Renal cortical epithelial cell (primary cell): ENCODE measurements at regions not wholly inside any gene's neighbourhood (a gene's known extent, or its start where the extent isn't known, plus 50 kb on each side); places are given as distances from the start of the nearest gene placed in this dataset.
"Not testable (repeated sequence)": the region's sequence is repeated elsewhere in the genome, so short reads cannot be mapped to it uniquely, and the experiment has no call there.

Experiments used
- DNase-seq: peaks from one replicate; pipeline ENCODE4 v3.0.0-alpha.2; 2011; ENCODE audit warnings: low read depth

DNA sequence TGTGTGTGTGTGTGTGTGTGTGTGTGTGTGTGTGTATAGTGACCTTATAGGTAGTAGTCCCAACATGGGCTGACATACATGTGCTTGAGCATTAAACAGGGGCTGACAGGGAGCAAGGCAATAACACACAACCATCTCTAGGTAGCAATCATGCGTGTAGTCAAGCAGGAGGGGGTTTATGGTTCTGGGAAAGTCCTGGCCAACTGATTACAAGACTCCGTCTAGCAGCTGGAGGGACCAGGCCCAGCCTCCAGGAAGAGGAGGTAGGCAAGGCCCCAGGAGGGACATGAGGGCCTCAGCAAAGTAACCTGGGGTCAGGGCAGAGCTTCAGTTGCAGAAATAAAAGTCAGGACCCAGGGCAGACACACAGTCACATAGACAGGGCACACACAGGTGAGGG lies 60.6 kb upstream of the E2F3 start:
- no peak for DNase-seq

GRCh38 chr6:20341564-20341963 lies 60.1 kb upstream of the E2F3 start:
- DNase-seq, result no peak

DNA sequence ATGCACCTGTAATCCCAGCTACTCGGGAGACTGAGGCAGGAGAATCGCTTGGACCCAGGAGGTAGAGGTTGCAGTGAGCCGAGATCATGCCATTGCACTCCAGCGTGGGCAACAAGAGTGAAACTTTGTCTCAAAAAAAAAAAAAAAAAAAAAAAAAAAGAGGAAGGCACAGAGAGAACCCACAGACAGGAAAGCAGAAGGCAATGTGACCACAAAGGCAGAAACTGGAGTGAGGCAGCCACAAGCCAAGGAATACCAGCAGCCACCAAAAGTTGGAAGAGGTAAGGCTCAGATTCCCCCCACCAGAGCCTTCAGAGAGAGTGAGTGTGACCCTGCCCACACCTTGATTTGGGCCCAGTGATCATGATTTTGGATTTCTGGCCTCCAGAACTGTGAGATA lies 54.7 kb upstream of the E2F3 start:
- not testable (repeated sequence) for DNase-seq

GRCh38 chr6:20348041-20348440 lies 53.6 kb upstream of the E2F3 start:
- no peak for DNase-seq

GRCh38 chr6:20349225-20349624 lies 52.5 kb upstream of the E2F3 start:
- DNase-seq, result no peak

DNA sequence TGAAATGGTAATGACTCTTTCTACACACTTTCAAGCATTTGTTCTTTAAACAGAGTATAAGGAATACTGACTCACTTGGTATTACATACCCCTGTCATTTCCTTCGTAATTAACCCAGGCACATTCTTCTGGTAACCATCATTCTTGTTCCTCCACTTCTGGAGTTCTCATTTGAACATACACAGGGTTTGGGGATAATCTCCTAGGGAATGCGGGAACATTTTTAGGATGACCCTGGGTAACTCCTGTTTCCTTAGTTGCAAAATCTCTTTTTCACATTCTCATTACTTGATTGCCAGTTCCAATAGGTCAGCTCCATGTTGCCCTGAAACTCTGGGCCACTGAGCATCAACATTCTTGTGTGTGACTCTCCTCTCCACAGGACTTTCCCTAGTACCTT lies 51.5 kb upstream of the E2F3 start:
- DNase-seq, result no peak

DNA sequence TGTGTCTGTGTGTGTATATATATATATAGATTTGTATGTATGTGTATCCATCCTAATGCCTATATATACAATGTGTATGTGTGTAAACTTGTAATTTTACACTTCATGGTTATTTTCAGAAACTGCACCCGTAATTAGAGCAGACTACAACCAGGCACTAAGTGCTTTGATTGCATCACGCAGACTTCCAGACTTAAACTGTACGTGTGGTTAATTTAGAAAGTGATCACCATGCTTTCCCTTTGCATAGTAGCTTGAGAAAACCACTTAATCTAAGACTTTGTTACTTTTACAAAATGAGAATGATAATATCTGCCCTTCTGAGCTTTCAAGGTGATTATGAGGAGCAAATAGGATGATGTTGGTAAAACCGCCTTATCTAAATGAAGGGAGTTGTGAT lies 50.1 kb upstream of the E2F3 start:
- DNase-seq, result no peak
